HG03095 (cell line): ENCODE measurements at regions not wholly inside any gene's neighbourhood (a gene's known extent, or its start where the extent isn't known, plus 50 kb on each side); places are given as distances from the start of the nearest gene placed in this dataset.
"Not testable (repeated sequence)": the region's sequence is repeated elsewhere in the genome, so short reads cannot be mapped to it uniquely, and the experiment has no call there.

Source experiments
- ATAC-seq: cut with Tn5 transposase; IDR thresholded peaks from one replicate; pipeline ENCODE4 v1.9.1; 2021; ENCODE audit warnings: moderate library complexity; ENCODE audit not compliant: unreplicated experiment

DNA sequence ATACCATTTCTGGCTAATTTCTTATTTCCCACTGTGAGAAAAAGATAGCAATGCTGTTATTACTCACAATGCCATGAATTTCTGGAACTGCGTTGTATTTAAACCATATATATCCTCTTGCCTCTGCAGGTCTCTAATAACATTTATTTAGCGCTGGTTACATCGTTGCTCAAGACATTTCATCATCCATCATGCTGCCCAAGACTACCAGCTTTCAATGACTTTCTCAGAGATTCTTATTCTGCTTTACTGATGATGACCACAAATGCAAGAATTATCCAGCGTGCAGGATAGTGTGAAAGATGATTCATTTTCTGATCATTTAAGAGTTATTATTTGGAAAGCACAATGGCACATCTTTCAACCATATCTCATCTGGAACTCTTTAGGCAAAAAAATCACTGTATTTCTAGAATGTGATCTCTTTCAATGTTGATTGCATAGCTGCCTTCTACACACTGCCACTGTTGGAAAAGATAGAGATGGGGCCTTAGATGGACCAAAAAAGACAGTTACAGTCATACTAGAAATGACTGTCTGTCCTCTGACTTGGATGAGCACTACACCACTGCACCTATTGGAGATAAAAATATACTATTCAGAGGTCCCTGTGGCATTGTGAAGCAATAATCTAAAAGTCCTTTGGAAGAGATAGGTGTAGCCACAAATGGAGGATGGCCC, 716.1 kb downstream of the NSUN3 start:
- no peak for ATAC-seq

DNA sequence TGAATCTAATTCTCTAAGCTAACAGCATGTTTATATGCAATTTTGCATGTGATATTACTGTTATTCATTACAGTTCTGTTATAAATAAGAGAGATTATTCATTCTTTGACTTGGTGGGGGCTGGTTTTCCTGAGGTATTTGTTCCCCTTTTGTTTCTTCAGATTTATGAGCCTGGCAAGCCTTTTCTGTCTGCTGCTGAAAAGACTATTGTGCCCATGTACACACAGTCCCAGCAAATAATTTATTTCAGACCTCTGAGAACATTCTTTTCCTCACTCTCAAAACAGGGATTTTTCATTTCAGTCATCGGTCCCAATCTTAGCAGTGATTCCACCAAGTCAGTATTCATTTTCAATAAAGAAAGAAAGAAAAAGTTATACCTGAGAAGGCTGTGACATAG, 716.8 kb downstream of the NSUN3 start:
- ATAC-seq: no peak

DNA sequence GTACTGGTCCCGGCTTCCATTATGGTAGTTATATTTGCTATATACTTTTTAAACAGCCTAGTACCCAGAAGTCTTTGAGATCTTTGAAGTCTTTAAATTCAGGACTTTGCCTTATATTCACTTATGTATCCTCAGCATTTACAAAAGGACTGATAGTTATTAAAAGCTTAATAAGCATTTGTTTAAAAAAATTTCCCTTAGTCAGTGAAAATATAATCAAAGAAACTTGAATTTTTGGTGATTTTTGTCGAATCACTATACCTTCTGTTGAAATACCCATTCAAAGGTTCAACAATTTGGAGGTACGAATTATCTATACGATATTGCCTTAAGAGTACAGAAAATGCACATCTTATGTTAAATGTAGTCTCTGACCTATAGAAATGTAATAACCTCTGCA, 721.4 kb downstream of the NSUN3 start:
- ATAC-seq: no peak

DNA sequence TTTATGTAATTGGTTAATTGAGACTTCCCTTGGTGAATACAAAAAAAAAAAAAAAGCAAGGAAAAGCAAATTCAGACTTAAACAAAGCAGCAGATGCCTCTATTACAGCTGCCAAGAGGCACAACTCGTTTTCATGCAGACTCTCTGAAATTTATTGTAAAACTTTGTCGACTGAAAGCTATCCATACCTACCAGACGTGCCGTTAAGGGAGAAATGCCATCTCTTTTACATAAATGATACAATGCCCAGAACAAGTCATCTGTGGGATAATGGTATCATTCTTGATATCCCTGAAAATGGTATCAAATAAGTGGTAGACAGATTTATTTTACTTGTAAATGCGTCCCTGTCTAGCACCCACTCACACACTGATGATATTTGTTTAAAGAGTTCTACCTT, 724.2 kb downstream of the NSUN3 start:
- no peak for ATAC-seq

DNA sequence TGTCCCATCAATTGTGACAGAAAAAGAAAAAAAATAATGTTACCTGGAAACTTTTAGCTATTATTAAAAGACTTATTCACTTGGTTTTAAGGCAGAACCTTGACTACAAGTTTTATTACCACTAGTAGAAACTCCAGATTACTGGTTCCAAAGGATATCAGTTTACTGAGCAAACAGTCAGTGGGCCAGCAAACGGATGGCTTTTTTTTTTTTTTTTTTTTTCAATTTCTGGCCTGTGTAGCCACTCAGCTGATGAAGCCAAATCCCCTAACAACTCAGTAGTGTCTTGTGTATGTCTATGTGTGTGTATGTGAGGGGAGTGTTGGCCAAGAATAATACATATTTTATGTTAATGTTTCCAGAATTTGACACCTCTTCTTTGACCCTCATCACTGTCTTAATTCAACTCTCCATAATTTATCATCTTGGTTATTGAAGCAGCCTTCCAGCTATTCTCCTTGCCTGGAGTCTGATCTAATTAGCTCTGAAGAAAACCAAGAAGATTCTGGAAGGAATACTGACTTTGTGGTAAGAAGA, 724.9 kb downstream of the NSUN3 start:
- no peak for ATAC-seq

DNA sequence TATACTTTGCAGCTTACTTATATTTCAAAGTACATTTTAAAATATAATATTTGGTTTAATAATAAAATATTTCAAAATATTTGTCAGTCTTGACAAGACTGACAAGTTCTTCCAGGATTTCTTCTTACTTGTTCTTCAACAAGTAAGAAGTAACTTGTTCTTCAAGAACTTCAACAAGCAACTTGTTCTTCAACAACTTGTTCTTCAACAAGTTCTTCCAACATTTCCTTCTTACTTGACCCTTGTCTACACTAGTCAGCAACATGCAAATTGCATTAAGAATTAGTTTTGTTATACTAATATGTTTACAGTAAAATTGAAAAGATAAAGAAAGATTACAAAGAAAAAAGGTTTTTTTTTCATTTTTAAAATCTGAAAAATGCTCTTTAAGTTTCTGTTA, 731.7 kb downstream of the NSUN3 start:
- ATAC-seq: no peak

DNA sequence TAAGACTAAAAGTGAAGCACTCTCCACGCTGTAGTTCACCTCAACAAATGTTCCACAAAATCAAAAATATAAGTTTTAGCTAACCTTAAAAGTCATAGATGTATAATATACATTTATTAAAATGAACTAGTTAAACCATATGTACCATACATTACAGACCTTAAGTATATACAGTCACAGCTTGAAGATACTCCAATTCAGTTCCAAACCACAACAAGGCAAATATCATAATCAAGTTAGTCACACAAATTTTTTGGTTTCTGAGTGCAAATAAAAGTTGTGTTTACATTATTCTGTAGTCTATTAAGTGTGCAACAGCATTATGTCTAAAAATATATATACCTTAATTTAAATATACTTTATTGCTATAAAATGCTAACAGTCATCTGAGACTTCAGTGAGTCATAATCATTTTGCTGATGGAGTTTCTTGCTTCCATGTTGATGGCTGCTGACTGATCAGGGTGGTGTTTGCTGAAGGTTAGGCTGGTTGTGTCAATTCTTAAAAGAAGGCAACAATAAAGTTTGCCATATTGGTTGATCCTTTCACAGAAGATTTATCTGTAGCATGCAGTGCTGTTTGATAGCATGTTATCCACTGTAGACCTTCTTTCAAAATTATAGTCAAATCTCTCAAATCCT, 736.7 kb downstream of the NSUN3 start:
- ATAC-seq: no peak

DNA sequence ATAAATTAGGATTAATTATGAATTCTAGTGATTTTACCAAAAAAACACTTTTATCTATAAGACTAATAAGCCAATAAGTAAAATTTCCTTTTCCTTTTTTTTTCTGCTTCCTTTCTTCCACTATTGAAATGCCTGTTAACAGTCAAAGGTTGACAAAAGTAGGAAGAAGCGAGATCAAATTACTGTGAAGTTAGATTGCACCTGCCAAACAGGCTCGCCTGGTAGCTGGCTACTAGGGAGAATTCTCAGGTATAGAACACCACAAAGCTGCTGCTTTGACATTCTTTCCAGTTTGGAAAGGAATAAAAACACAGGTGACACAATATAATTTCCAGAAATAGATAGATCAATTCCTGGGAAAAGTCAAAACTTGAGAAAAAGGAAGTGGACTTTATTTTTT, 749.0 kb downstream of the NSUN3 start:
- no peak for ATAC-seq

DNA sequence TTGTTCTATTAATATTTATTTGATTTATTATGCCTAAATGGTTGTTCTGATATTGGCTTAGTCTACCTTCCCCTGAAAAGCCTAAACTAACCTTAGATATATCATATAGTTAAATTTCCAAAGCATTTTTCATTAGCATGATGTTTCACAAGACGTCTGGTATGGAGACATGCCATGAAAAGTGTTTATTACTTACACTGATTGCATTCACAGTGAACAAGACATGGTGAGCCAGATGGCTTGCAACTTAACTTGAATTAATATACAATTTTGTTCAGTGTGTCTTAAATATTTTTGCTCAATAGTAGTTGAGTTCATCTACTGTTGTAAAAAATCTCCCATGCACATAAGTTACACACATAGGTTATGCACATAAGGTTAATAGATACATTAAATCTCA, 758.4 kb downstream of the NSUN3 start:
- no peak for ATAC-seq

DNA sequence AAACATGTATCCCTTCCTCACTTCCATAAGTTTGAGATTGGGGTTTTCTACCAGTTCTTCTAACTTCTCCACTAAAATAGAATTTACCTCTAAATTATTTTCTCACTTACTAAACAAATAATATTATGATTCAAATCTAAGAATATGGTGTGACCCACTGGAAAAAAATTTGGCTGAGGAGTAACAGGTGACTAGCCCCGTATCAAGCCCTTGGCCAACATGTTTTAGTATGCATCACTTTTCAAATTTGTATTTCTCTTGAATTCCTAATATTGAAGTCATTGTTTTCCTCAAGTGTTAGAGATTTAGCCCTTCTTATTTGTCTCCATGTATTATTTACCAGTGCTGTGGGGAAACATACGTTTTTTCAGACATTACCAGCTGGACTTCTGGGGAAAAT, 759.4 kb downstream of the NSUN3 start:
- ATAC-seq: no peak

DNA sequence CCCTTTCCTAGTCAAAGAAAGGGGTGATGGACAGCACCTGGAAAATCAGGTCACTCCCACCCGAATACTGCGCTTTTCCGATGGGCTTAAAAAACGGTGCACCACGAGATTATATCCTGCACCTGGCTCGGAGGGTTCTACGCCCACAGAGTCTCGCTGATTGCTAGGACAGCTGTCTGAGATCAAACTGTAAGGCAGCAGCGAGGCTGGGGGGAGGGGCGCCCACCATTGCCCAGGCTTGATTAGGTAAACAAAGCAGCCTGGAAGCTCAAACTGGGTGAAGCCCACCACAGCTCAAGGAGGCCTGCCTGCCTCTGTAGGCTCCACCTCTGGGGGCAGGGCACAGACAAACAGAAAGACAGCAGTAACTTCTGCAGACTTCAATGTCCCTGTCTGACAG, 783.4 kb downstream of the NSUN3 start:
- ATAC-seq: not testable (repeated sequence)

DNA sequence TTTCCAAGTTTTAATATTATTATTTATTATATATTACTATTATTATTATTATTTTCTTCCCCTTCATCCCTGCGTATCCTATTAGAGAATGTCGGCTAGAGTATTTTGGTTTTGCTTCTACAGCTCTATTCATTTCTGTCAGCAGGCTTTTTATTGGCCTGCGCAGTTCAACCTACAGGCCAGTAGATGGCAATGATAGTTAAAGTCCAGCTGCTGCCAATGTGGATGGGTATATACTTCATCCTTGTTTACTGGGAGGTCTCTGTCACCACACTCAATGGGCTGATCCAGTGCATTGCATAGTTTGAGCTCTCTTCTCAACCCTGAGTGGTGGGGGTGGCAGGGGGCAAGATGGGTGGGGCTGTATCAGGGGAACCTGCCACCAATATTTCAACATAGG, 799.8 kb downstream of the NSUN3 start:
- ATAC-seq: no peak

DNA sequence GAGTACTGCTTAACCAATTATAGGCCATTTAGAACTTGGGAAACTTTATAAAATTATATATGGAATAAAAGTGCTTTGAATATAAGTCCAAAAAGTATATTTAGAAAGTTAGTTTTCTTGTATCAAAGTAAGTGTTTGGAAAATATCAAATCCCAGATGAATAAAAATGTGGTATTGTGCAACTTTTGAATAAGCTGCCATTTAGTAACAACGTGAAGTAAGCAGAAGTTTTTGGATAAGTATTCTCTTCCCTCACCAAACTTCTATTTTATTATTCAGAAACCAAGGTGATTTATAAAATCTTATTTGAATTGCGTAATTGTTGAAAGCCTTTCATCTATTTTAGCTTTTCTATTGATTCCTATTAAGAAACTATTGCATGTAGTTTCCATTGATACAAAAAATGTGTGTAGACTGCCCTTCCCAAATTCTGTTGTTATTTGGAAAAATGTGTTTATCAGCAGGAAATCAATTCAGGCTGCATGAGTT, 806.2 kb downstream of the NSUN3 start:
- no peak for ATAC-seq

DNA sequence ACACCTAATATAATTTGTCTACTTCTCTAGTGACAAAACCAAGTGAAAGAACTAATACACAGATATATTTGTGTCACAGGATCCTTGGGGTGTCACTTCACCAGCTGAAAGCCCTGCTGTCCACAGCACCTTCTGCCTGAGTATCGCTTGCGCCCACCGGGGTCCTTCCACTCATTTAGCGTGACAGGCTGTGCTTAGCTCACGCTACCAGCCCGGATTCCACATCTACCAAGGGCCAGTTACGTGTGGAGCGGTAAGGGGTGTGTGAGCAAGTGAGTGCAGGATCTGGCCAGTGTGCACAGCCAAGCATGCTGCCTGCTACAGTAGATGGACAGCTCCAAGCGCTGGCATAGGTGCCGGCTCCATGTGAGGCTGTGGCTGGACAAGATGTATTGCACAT, 810.9 kb downstream of the NSUN3 start:
- ATAC-seq: no peak

DNA sequence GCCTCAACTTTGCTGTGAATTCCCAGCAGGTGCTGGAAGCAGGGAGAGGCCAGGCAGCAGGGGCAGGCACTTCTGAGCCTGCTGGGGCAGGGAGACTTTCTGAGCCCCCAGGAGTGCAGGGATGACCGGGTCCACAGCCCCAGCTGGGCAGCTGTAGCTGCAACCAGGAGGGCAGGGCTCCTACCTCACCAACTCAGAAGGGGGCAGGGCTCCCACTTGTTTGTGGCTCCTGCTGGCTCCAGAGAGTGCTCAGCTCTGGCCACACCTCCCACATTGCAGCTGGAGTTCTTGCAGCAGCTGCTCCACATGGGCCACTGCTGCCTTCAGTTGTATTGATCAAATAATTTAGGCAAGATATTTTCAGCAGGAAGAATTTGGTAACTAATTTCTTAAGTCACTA, 812.3 kb downstream of the NSUN3 start:
- no peak for ATAC-seq

DNA sequence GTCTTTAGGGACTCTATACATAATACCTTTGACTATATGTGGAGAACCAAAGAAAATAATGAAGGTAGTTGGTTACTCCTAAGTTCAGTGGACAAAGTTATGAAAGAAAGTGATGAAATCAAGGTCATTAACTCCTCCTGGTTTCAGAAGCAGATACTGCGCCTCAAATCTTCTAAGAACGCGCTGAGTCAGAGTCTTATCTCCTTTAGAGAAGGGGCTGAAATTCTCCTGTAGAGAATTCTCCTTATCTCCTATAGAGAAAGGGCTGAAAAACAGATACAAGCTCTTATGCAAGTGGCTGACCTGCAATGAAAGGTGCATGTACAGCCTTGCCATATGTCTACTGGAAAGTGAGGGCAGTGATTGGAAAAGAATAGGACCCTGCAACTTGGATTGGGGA, 824.2 kb downstream of the NSUN3 start:
- no peak for ATAC-seq

DNA sequence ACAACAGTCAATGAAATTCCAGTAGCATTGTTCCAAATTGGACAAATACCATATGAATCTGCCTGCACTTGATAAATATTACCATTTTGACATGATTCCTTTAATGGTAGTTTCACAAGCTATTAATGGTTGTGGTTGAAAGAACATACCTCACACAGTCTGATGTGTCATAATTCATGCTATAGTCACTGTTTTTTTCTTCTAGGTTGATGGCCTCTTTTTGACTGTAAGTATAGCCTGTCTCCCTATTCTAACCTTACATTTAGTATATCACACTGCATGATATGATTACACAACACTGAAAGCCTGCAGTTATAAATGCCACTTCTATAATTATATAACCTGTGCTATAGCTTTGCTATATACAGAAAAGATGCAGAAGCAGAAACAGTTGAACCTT, 834.1 kb downstream of the NSUN3 start:
- no peak for ATAC-seq

DNA sequence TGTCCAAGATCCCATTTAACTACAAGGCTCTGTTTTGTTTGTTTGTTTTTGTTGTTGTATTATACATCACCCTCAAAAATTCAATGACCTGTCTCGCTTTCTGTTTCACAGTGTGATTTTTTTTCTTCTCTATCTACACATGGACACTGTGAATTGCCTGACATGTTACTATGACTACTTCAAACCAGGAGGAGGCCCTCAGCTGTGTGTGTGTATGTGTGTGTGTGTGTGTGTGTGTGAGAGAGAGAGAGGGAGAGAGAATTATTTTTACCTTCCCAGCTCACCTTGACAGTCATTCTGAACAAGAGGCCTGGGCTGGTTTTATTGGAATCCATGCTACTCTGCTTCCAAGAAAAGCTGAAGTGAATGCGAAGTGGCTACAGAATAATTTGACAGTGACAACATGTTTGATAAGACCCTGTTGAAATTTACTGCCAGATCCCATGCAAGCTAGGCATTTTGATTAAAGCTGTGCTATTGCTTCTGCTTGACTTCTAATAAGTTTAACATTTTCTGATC, 841.4 kb downstream of the NSUN3 start:
- no peak for ATAC-seq

DNA sequence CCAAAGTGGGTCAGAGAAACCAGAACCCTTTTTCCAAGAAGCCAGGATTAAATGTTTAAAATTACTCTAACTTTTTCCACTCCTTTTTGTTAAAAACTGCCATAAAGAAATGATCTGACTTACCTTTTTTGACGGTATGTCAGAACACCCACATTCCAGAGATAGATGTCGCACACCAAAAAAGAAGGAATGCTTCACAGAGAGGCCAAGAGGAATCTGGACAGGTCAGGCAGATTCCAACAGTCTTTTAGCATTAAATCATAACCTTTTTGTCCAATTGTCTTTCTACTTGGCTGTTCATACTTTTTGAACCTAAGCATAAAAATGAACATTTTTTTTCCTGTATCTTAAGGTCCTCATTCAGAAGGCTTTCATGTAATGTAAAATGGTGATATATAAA, 846.9 kb downstream of the NSUN3 start:
- ATAC-seq: no peak

DNA sequence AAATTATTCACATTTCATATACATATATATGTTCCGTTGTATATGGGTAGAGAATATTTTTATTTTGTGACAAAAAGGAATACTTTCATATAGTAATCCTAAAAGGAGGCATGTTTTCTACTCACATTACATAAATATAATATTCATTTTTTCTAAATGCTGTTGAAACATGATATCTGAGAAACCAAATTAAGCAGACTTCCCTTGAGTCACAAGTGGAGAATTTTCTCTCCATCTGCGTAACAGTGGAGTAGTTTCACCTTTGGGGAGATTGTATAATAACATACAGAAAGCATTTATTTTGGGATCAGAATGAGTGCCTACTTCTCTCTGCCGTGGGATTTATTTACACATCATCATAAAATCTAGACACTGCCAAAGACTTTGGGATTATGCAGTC, 849.8 kb downstream of the NSUN3 start:
- no peak for ATAC-seq

DNA sequence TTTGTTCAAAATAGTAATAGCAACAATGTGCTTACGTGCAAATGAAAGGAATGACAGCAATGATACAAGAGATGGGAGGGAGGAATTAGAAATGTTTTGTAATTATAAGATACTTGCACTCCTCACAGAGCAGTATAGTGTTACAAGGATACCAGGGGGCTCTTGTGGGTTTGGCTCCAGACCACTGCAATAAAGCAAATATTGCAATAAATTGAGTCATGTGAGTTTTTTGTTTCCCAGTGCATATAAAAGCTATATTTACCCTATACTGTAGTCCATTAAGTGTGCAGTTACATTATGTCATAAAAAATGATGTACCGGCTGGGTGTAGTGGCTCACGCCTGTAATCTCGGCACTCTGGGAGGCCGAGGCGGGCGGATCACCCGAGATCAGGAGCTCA, 864.3 kb downstream of the NSUN3 start:
- ATAC-seq: no peak

DNA sequence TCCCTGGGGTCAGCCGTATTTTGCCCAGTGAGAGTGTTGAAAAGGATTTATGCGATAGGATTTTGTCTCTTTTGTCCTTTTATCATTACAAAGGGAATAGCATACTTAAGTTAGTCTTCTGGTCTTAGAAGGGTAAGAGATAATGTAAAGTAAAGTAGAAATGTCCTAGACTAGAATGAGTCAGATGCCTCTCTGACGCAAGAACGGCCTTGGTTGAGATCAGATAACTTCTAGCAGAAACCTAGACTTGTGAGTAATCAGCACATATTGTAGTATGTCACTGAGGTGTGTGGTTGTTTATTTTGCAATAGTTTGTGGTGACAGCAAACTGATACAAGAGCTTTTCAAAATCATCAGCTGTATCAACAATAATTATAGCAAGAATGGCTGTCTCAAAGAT, 866.1 kb downstream of the NSUN3 start:
- no peak for ATAC-seq
